Fibroblast of lung (primary cell): ENCODE measurements at regions not wholly inside any gene's neighbourhood (a gene's known extent, or its start where the extent isn't known, plus 50 kb on each side); places are given as distances from the start of the nearest gene placed in this dataset.

Experiments used
- EZH2 ChIP-seq: IDR thresholded peaks from 2 replicates; pipeline ENCODE4 v1.5.1; 2012; ENCODE audit warnings: low read length, control low read depth, mild to moderate bottlenecking; ENCODE audit errors: missing control alignments
- TF ChIP-seq, protein P1 (sequence below), 2 donors: IDR thresholded peaks in 1 of 2; conservative IDR thresholded peaks in 1 of 2; 1 replicate in 1 of 2; 2 replicates in 1 of 2; pipeline ENCODE4 v1.5.1; 2011 to 2012; ENCODE audit warnings: low read length in 2 of 2, control low read depth in 1 of 2, inconsistent platforms in 1 of 2, low read depth in 1 of 2, mild to moderate bottlenecking in 1 of 2

DNA sequence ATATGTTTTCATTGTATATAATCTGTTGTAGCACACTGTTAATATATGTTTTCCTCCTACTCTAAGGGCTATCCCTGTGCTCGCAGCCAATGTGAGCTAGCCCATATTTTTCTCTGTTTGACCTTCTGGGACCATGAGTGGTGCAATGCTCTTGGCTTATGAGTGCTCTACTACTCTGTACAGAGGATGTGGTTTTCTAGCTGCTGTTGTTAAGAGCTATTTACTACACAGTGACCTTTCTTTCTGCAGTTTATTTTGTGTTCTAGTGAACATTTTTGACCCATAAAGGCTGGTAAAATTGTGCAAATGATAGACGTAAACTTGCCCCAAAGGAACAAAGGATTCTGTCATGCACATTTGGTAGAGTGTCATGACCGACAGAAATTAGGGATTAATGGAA, 84.1 kb upstream of the CPHXL start:
- TF ChIP-seq, protein P1, sequence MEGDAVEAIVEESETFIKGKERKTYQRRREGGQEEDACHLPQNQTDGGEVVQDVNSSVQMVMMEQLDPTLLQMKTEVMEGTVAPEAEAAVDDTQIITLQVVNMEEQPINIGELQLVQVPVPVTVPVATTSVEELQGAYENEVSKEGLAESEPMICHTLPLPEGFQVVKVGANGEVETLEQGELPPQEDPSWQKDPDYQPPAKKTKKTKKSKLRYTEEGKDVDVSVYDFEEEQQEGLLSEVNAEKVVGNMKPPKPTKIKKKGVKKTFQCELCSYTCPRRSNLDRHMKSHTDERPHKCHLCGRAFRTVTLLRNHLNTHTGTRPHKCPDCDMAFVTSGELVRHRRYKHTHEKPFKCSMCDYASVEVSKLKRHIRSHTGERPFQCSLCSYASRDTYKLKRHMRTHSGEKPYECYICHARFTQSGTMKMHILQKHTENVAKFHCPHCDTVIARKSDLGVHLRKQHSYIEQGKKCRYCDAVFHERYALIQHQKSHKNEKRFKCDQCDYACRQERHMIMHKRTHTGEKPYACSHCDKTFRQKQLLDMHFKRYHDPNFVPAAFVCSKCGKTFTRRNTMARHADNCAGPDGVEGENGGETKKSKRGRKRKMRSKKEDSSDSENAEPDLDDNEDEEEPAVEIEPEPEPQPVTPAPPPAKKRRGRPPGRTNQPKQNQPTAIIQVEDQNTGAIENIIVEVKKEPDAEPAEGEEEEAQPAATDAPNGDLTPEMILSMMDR (conservative IDR thresholded peaks at IDR 0.05 in 1 of 2, IDR thresholded peaks at IDR 0.05 in 1 of 2; ENCODE audit: low read depth in 1 of 2, low read length in 2 of 2) = no peak
- no peak for TF ChIP-seq EZH2
